ENCODE measurements at regions not wholly inside any gene's neighbourhood (a gene's known extent, or its start where the extent isn't known, plus 50 kb on each side); places are given as distances from the start of the nearest gene placed in this dataset.

- TF ChIP-seq EP300 (IDR thresholded peaks at IDR 0.05) (no peak), CTCF (IDR thresholded peaks at IDR 0.05) (no peak)
These were observed 1249.4 kb upstream of the SORCS1 start for GRCh38 chr10:108413954-108414353.

Data from upper lobe of left lung (tissue), 4 donors.